GM23338 (cell line): ENCODE measurements at regions not wholly inside any gene's neighbourhood (a gene's known extent, or its start where the extent isn't known, plus 50 kb on each side); places are given as distances from the start of the nearest gene placed in this dataset.

Experiments used
- ATAC-seq: fragments of 200-7000 bp; cut with Tn5 transposase; 3 replicates; pipeline ENCODE4 v1.9.1; 2020
- DNase-seq: peaks from one replicate; pipeline ENCODE4 v3.0.0-alpha.2; 2015; ENCODE audit warnings: low spot score
- H2AFZ ChIP-seq: fragments of 200-600 bp; sonication (generic); 2 replicates; pipeline ENCODE4 v1.8.0; 2016; ENCODE audit warnings: antibody characterized with exemption, mild to moderate bottlenecking, moderate library complexity
- H3F3A ChIP-seq: fragments of 200-600 bp; sonication (generic); replicated peaks from 2 replicates; pipeline ENCODE4 v1.8.0; 2017; ENCODE audit warnings: antibody characterized with exemption, mixed run types, low read depth
- H3K27ac ChIP-seq: fragments of 200-600 bp; sonication (generic); 2 replicates; pipeline ENCODE4 v1.6.1; 2016; ENCODE audit warnings: low read depth
- H3K27me3 ChIP-seq: fragments of 200-600 bp; sonication (generic); 2 replicates; pipeline ENCODE4 v1.8.0; 2016; ENCODE audit warnings: mild to moderate bottlenecking, mixed run types, moderate library complexity; ENCODE audit not compliant: insufficient read depth
- H3K36me3 ChIP-seq: fragments of 200-600 bp; sonication (generic); 2 replicates; pipeline ENCODE4 v1.8.0; 2016; ENCODE audit warnings: mild to moderate bottlenecking; ENCODE audit not compliant: insufficient read depth
- H3K4me1 ChIP-seq: fragments of 200-600 bp; sonication (generic); 2 replicates; pipeline ENCODE4 v1.8.0; 2016; ENCODE audit warnings: mild to moderate bottlenecking, moderate library complexity; ENCODE audit not compliant: insufficient read depth
- H3K4me2 ChIP-seq: fragments of 200-600 bp; sonication (generic); 2 replicates; pipeline ENCODE4 v1.7.1; 2017; ENCODE audit warnings: mixed run types
- H3K4me3 ChIP-seq: fragments of 200-600 bp; sonication (generic); 2 replicates; pipeline ENCODE4 v1.6.1; 2016; ENCODE audit warnings: mixed run types
- H3K79me2 ChIP-seq: fragments of 200-600 bp; sonication (generic); replicated peaks from 2 replicates; pipeline ENCODE4 v1.8.0; 2017; ENCODE audit warnings: mild to moderate bottlenecking; ENCODE audit not compliant: insufficient read depth
- H3K9me2 ChIP-seq: fragments of 200-600 bp; sonication (generic); 2 replicates; pipeline ENCODE4 v1.8.0; 2017; ENCODE audit not compliant: insufficient read depth
- H4K20me1 ChIP-seq: fragments of 200-600 bp; sonication (generic); replicated peaks from 2 replicates; pipeline ENCODE4 v1.8.0; 2017; ENCODE audit warnings: mild to moderate bottlenecking; ENCODE audit not compliant: insufficient read depth
- H3K27ac Mint-ChIP-seq: 2 replicates; pipeline ENCODE4 v1.8.0; 2020; ENCODE audit warnings: inconsistent platforms, mild to moderate bottlenecking, moderate library complexity, mixed read lengths
- H3K27me3 Mint-ChIP-seq: 3 replicates; pipeline ENCODE4 v1.8.0; 2022; ENCODE audit warnings: low read depth, mild to moderate bottlenecking, moderate library complexity, mixed read lengths, inconsistent platforms; ENCODE audit not compliant: insufficient read depth, poor library complexity
- H3K36me3 Mint-ChIP-seq: 3 replicates; pipeline ENCODE4 v1.8.0; 2021; ENCODE audit warnings: low read depth, mild to moderate bottlenecking, inconsistent platforms, moderate library complexity, mixed read lengths
- H3K4me1 Mint-ChIP-seq: 3 replicates; pipeline ENCODE4 v1.8.0; 2020; ENCODE audit warnings: mild to moderate bottlenecking, inconsistent platforms, mixed read lengths
- H3K4me3 Mint-ChIP-seq: 3 replicates; pipeline ENCODE4 v1.8.0; 2021; ENCODE audit warnings: moderate library complexity, mild to moderate bottlenecking, inconsistent platforms, mixed read lengths
- H3K9me3 Mint-ChIP-seq: 3 replicates; pipeline ENCODE4 v1.8.0; 2020; ENCODE audit warnings: moderate library complexity, mild to moderate bottlenecking, inconsistent platforms, mixed read lengths
- CREB1 ChIP-seq: fragments of 250-450 bp; sonication (Bioruptor Pico); IDR thresholded peaks from 2 replicates; pipeline ENCODE4 v1.5.0; 2020; ENCODE audit warnings: low read depth, mild to moderate bottlenecking, moderate library complexity
- CTCF ChIP-seq, 2 experiments: fragments of 200-600 bp in 1 of 2; sonication (generic) in 1 of 2; conservative IDR thresholded peaks; 2 replicates each; pipeline versions ENCODE4 v1.5.1 to v1.6.1; 2016 to 2017; ENCODE audit warnings: antibody characterized with exemption in 2 of 2, low read depth in 2 of 2, mild to moderate bottlenecking in 2 of 2, moderate library complexity in 1 of 2
- EZH2 ChIP-seq: fragments of 200-600 bp; sonication (generic); IDR thresholded peaks from one replicate; pipeline ENCODE4 v1.8.0; 2017; ENCODE audit warnings: antibody characterized with exemption, mild to moderate bottlenecking, low read depth; ENCODE audit not compliant: unreplicated experiment
- EZH2phosphoT487 ChIP-seq: fragments of 200-600 bp; sonication (generic); IDR thresholded peaks from one replicate; pipeline ENCODE4 v1.8.1; 2018; ENCODE audit warnings: antibody characterized with exemption; ENCODE audit not compliant: unreplicated experiment
- NANOG ChIP-seq: IDR thresholded peaks from 2 replicates; pipeline ENCODE4 v1.6.1; 2016; ENCODE audit warnings: antibody characterized with exemption, borderline replicate concordance
- ZNF331 ChIP-seq: fragments of 250-450 bp; sonication (Bioruptor Pico); IDR thresholded peaks from 2 replicates; pipeline ENCODE4 v1.5.0; 2020; ENCODE audit warnings: low read depth, mild to moderate bottlenecking, moderate library complexity
- ZNF462 ChIP-seq: fragments of 250-450 bp; sonication (Bioruptor Pico); IDR thresholded peaks from 2 replicates; pipeline ENCODE4 v1.5.0; 2020; ENCODE audit warnings: mild to moderate bottlenecking, moderate library complexity

GRCh38 chr7:26612742-26613141, 251.6 kb downstream of the SKAP2 start (continued):
- TF ChIP-seq CTCF (conservative IDR thresholded peaks at IDR 0.05; ENCODE audit: low read depth in 2 of 2) (no peak), CREB1 (CRISPR knock-in tag) (no peak), ZNF331 (CRISPR knock-in tag) (no peak), EZH2 (no peak)

- Histone ChIP-seq H3K9me2 (no peaks in the 10 kb centered on the region), H2AFZ (no peak overlapping the region), H3K4me3 (no peak overlapping the region), H3K4me2 (no peak overlapping the region), H3K27ac (no peak overlapping the region), H3K27me3 (no peaks in the 10 kb centered on the region), H4K20me1 (no peaks in the 10 kb centered on the region), H3K36me3 (no peaks in the 10 kb centered on the region), H3K79me2 (no peaks in the 10 kb centered on the region), H3K4me1 (peaks cover 6% of the 10 kb centered on the region; the same call in 1 of the 2 replicates), H3F3A (no peaks in the 10 kb centered on the region)
- no peak for ATAC-seq
- peaks cover 11% of the 10 kb centered on the region for H3K27me3 Mint-ChIP-seq
- DNase-seq, result no peak
- no peak overlapping the region for H3K4me3 Mint-ChIP-seq
- no peak overlapping the region for H3K27ac Mint-ChIP-seq
- no peaks in the 10 kb centered on the region for H3K36me3 Mint-ChIP-seq
- H3K4me1 Mint-ChIP-seq, result peaks cover 19% of the 10 kb centered on the region
- TF ChIP-seq NANOG (no peak), CREB1 (CRISPR knock-in tag) (no peak), ZNF462 (CRISPR knock-in tag) (no peak), CTCF (conservative IDR thresholded peaks at IDR 0.05; ENCODE audit: low read depth in 2 of 2) (no peak), EZH2phosphoT487 (no peak), EZH2 (no peak)
- no peaks in the 10 kb centered on the region for H3K9me3 Mint-ChIP-seq
These were observed 249.9 kb downstream of the SKAP2 start for GRCh38 chr7:26614503-26614902.
